GM20000 (cell line): ENCODE measurements at regions not wholly inside any gene's neighbourhood (a gene's known extent, or its start where the extent isn't known, plus 50 kb on each side); places are given as distances from the start of the nearest gene placed in this dataset.

Experiments
- DNase-seq: peaks from one replicate; pipeline ENCODE4 v3.0.0; 2012; ENCODE audit warnings: low spot score
- CTCF ChIP-seq: IDR thresholded peaks from 2 replicates; pipeline ENCODE4 v1.5.1; 2012; ENCODE audit warnings: mild to moderate bottlenecking, control low read depth; ENCODE audit errors: extremely low read depth, missing control alignments

- no peak for DNase-seq
- TF ChIP-seq CTCF, result no peak
These were observed 2309.5 kb upstream of the C9orf72 start for GRCh38 chr9:29882767-29883166.

GRCh38 chr9:29906065-29906464 is 2332.8 kb upstream of the C9orf72 start:
- TF ChIP-seq CTCF, result no peak
- DNase-seq, result no peak

- TF ChIP-seq CTCF, result no peak
- no peak for DNase-seq
These were observed 2354.8 kb upstream of the C9orf72 start for GRCh38 chr9:29928072-29928471.

GRCh38 chr9:29939559-29939958 is 2366.3 kb upstream of the C9orf72 start:
- no peak for TF ChIP-seq CTCF
- DNase-seq, result no peak

GRCh38 chr9:29945012-29945411 is 2371.7 kb upstream of the C9orf72 start:
- TF ChIP-seq CTCF, result no peak
- no peak for DNase-seq

- DNase-seq, result no peak
- TF ChIP-seq CTCF, result no peak
These were observed 2385.2 kb upstream of the C9orf72 start for GRCh38 chr9:29958469-29958868.

GRCh38 chr9:29965834-29966233 is 2392.6 kb upstream of the C9orf72 start:
- TF ChIP-seq CTCF, result no peak
- no peak for DNase-seq
